GM19324 (cell line): ENCODE measurements at regions not wholly inside any gene's neighbourhood (a gene's known extent, or its start where the extent isn't known, plus 50 kb on each side); places are given as distances from the start of the nearest gene placed in this dataset.

ENCODE experiments used
- ATAC-seq: cut with Tn5 transposase; IDR thresholded peaks from one replicate; pipeline ENCODE4 v1.9.1; 2021; ENCODE audit warnings: mild to moderate bottlenecking, moderate library complexity; ENCODE audit not compliant: unreplicated experiment, low FRiP score

GRCh38 chr2:145068509-145068908, 548.6 kb upstream of the ZEB2 start:
- no peak for ATAC-seq

- no peak for ATAC-seq
Measured at GRCh38 chr2:145067549-145068030, 547.7 kb upstream of the ZEB2 start.

- ATAC-seq: no peak
Measured at GRCh38 chr2:145066856-145067548, 547.1 kb upstream of the ZEB2 start.

- no peak for ATAC-seq
Measured at GRCh38 chr2:145066151-145066661, 546.3 kb upstream of the ZEB2 start.

GRCh38 chr2:145065342-145065741, 545.4 kb upstream of the ZEB2 start:
- no peak for ATAC-seq

- no peak for ATAC-seq
Measured at GRCh38 chr2:145064511-145064910, 544.6 kb upstream of the ZEB2 start.

- ATAC-seq: no peak
Measured at GRCh38 chr2:145060876-145061275, 541.0 kb upstream of the ZEB2 start.

GRCh38 chr2:145059914-145060313, 540.0 kb upstream of the ZEB2 start:
- no peak for ATAC-seq

GRCh38 chr2:145059343-145059742, 539.4 kb upstream of the ZEB2 start:
- no peak for ATAC-seq

- ATAC-seq: no peak
Measured at GRCh38 chr2:145058457-145058856, 538.5 kb upstream of the ZEB2 start.

GRCh38 chr2:145055651-145056050, 535.7 kb upstream of the ZEB2 start:
- no peak for ATAC-seq

- ATAC-seq: no peak
Measured at GRCh38 chr2:145050134-145050533, 530.2 kb upstream of the ZEB2 start.

GRCh38 chr2:145049475-145049874, 529.6 kb upstream of the ZEB2 start:
- ATAC-seq: no peak

- no peak for ATAC-seq
Measured at GRCh38 chr2:145047554-145047953, 527.6 kb upstream of the ZEB2 start.

GRCh38 chr2:145044491-145044890, 524.6 kb upstream of the ZEB2 start:
- ATAC-seq: no peak

GRCh38 chr2:145043399-145043834, 523.5 kb upstream of the ZEB2 start:
- no peak for ATAC-seq

GRCh38 chr2:145041706-145042105, 521.8 kb upstream of the ZEB2 start:
- no peak for ATAC-seq

- no peak for ATAC-seq
Measured at GRCh38 chr2:145040433-145040832, 520.5 kb upstream of the ZEB2 start.

- no peak for ATAC-seq
Measured at GRCh38 chr2:145038041-145038525, 518.2 kb upstream of the ZEB2 start.

GRCh38 chr2:145036421-145037011, 516.6 kb upstream of the ZEB2 start:
- ATAC-seq: no peak

- ATAC-seq: no peak
Measured at GRCh38 chr2:145034511-145034910, 514.6 kb upstream of the ZEB2 start.

GRCh38 chr2:145033438-145033837, 513.5 kb upstream of the ZEB2 start:
- no peak for ATAC-seq
